T-cell (primary cell): ENCODE measurements at regions not wholly inside any gene's neighbourhood (a gene's known extent, or its start where the extent isn't known, plus 50 kb on each side); places are given as distances from the start of the nearest gene placed in this dataset.

Experiments
- ATAC-seq, 4 experiments: fragments of 200-7000 bp in 3 of 4; fragments of 150-1000 bp in 1 of 4; cut with Tn5 transposase; replicated peaks in 1 of 4; 1 replicate in 3 of 4; 2 replicates in 1 of 4; pipeline ENCODE4 v1.10.0; 2021; ENCODE audit warnings: moderate library complexity in 3 of 4, mild to moderate bottlenecking in 2 of 4, moderate number of reproducible peaks in 1 of 4
- CTCF ChIA-PET, 2 donors: fragments of 300-600 bp; sonication (Branson Sonifier 250); formaldehyde crosslinking; loops; one replicate each; lab custom pipeline; 2022; ENCODE audit warnings: antibody characterized with exemption in 2 of 2; lab: Charles Lee
- POLR2A ChIA-PET, 2 donors: fragments of 300-600 bp; sonication (Branson Sonifier 250); formaldehyde crosslinking; loops; one replicate each; lab custom pipeline; 2022; ENCODE audit warnings: antibody characterized with exemption in 2 of 2; lab: Charles Lee
- DNase-seq, 35 experiments: peaks; one replicate each; pipeline versions ENCODE4 v3.0.0 to v3.0.0-alpha.2; 2013 to 2023
- H3K27ac ChIP-seq: one replicate; pipeline ENCODE4 v1.5.1; 2013; ENCODE audit warnings: low read length
- H3K27me3 ChIP-seq, 2 experiments: replicated peaks in 1 of 2; 1 replicate in 1 of 2; 2 replicates in 1 of 2; pipeline versions ENCODE4 v1.6.1 to v1.7.0; 2013; ENCODE audit warnings: low read length in 1 of 2, mixed read lengths in 1 of 2; ENCODE audit not compliant: control insufficient read depth in 2 of 2, insufficient read depth in 2 of 2; ENCODE audit errors: extremely low read depth in 1 of 2
- H3K36me3 ChIP-seq, 2 donors: 1 replicate in 1 of 2; 2 replicates in 1 of 2; pipeline versions ENCODE4 v1.6.1 to v1.7.0; 2013; ENCODE audit warnings: low read length in 1 of 2; ENCODE audit not compliant: control insufficient read depth in 2 of 2, insufficient read depth in 1 of 2; ENCODE audit errors: extremely low read depth in 1 of 2
- H3K4me1 ChIP-seq, 2 experiments: 1 replicate in 1 of 2; 2 replicates in 1 of 2; pipeline versions ENCODE4 v1.6.1 to v1.7.0; 2013; ENCODE audit warnings: low read length in 2 of 2, mixed read lengths in 1 of 2; ENCODE audit not compliant: insufficient read depth in 2 of 2, control insufficient read depth in 1 of 2; ENCODE audit errors: extremely low read depth in 1 of 2
- H3K4me3 ChIP-seq, 2 donors: 1 replicate in 1 of 2; 2 replicates in 1 of 2; pipeline versions ENCODE4 v1.5.1 to v1.7.0; 2013; ENCODE audit warnings: mild to moderate bottlenecking in 2 of 2, low read length in 1 of 2, moderate library complexity in 1 of 2; ENCODE audit not compliant: control insufficient read depth in 1 of 2; ENCODE audit errors: extremely low read depth in 1 of 2
- H3K9me3 ChIP-seq: 2 replicates; pipeline ENCODE4 v1.7.0; 2013
- H3K27ac Mint-ChIP-seq, 2 donors: one replicate each; pipeline ENCODE4 v1.8.0; 2020 to 2021; ENCODE audit warnings: mild to moderate bottlenecking in 2 of 2, mixed read lengths in 2 of 2
- H3K27me3 Mint-ChIP-seq, 2 donors: one replicate each; pipeline ENCODE4 v1.8.0; 2021 to 2022; ENCODE audit warnings: mixed read lengths in 2 of 2
- H3K36me3 Mint-ChIP-seq: one replicate; pipeline ENCODE4 v1.8.0; 2021; ENCODE audit warnings: mixed read lengths
- H3K4me1 Mint-ChIP-seq, 3 donors: one replicate each; pipeline ENCODE4 v1.8.0; 2020 to 2022; ENCODE audit warnings: mixed read lengths in 3 of 3, mild to moderate bottlenecking in 1 of 3
- H3K4me3 Mint-ChIP-seq, 3 donors: one replicate each; pipeline ENCODE4 v1.8.0; 2020 to 2022; ENCODE audit warnings: mild to moderate bottlenecking in 3 of 3, mixed read lengths in 3 of 3, moderate library complexity in 3 of 3
- H3K9me3 Mint-ChIP-seq, 3 donors: one replicate each; pipeline ENCODE4 v1.8.0; 2020 to 2022; ENCODE audit warnings: mixed read lengths in 3 of 3
- WGBS: methylation state at CpG from one replicate; pipeline ENCODE4 v1.1.5; 2013; ENCODE audit warnings: missing lambda C conversion rate; ENCODE audit not compliant: insufficient coverage; 5-methylcytosine and 5-hydroxymethylcytosine counted together

- Mint-ChIP-seq H3K4me3 (no peak overlapping the region), H3K27ac (no peak overlapping the region), H3K9me3 (no peaks in the 10 kb centered on the region), H3K4me1 (no peaks in the 10 kb centered on the region), H3K27me3 (peaks cover 10 to 12% of the 10 kb centered on the region in 2 donors), H3K36me3 (no peaks in the 10 kb centered on the region)
- H3K36me3 ChIP-seq: no peaks in the 10 kb centered on the region
- DNase-seq (no peak), ATAC-seq (no peak)
- H3K9me3 ChIP-seq: no peaks in the 10 kb centered on the region
- H3K4me3 ChIP-seq: no peak overlapping the region
- ChIA-PET CTCF (no interaction called here), POLR2A (no interaction called here)
- 93% methylated on average over 14 of the region's 18 CpGs for WGBS
- H3K27me3 ChIP-seq: peaks cover 0 to 6% of the 10 kb centered on the region in 2 experiments
- H3K27ac ChIP-seq: no peak overlapping the region
- H3K4me1 ChIP-seq: no peaks in the 10 kb centered on the region
These were observed 150.9 kb downstream of the ZNF22 start for GRCh38 chr10:45151467-45152214.

GRCh38 chr10:45152726-45153125, 152.0 kb downstream of the ZNF22 start:
- ATAC-seq (no peak), DNase-seq (no peak)
- Mint-ChIP-seq H3K36me3 (no peaks in the 10 kb centered on the region), H3K27ac (no peak overlapping the region), H3K4me3 (no peak overlapping the region), H3K4me1 (no peaks in the 10 kb centered on the region), H3K27me3 (peaks cover 10 to 12% of the 10 kb centered on the region in 2 donors), H3K9me3 (no peaks in the 10 kb centered on the region)
- Histone ChIP-seq H3K27me3 (peaks cover 0 to 6% of the 10 kb centered on the region in 2 experiments), H3K4me1 (no peaks in the 10 kb centered on the region), H3K9me3 (no peaks in the 10 kb centered on the region), H3K36me3 (no peaks in the 10 kb centered on the region), H3K27ac (no peak overlapping the region), H3K4me3 (no peak overlapping the region)
- CTCF ChIA-PET: no interaction called here
- POLR2A ChIA-PET: no interaction called here
- 100% methylated on average over 1 of the region's 3 CpGs for WGBS

- CTCF ChIA-PET: no interaction called here
These were observed 153.8 kb downstream of the ZNF22 start for GRCh38 chr10:45154502-45154901.

GRCh38 chr10:45155784-45156183, 155.1 kb downstream of the ZNF22 start:
- Histone ChIP-seq H3K27me3 (peaks cover 0 to 6% of the 10 kb centered on the region in 2 experiments), H3K9me3 (no peaks in the 10 kb centered on the region), H3K27ac (no peak overlapping the region), H3K4me1 (no peaks in the 10 kb centered on the region), H3K4me3 (no peak overlapping the region), H3K36me3 (no peaks in the 10 kb centered on the region)
- CTCF ChIA-PET: no interaction called here
- Mint-ChIP-seq H3K27ac (no peak overlapping the region), H3K27me3 (peaks cover 12 to 13% of the 10 kb centered on the region in 2 donors), H3K4me3 (no peak overlapping the region), H3K36me3 (no peaks in the 10 kb centered on the region), H3K4me1 (no peaks in the 10 kb centered on the region), H3K9me3 (no peaks in the 10 kb centered on the region)
- DNase-seq (no peak), ATAC-seq (no peak)
- POLR2A ChIA-PET: no interaction called here
- 94% methylated on average over 3 of the region's 5 CpGs for WGBS

More at GRCh38 chr10:45154502-45154901, 153.8 kb downstream of the ZNF22 start:
- Histone ChIP-seq H3K36me3 (no peaks in the 10 kb centered on the region), H3K27me3 (peaks cover 0 to 6% of the 10 kb centered on the region in 2 experiments), H3K9me3 (no peaks in the 10 kb centered on the region), H3K4me1 (no peaks in the 10 kb centered on the region), H3K27ac (no peak overlapping the region), H3K4me3 (no peak overlapping the region)
- ATAC-seq (no peak), DNase-seq (no peak)
- no peak overlapping the region for H3K4me3 Mint-ChIP-seq
- H3K27ac Mint-ChIP-seq: no peak overlapping the region
- H3K4me1 Mint-ChIP-seq: no peaks in the 10 kb centered on the region
- POLR2A ChIA-PET: no interaction called here
- WGBS: 100% methylated on average over 2 of the region's 3 CpGs
- no peaks in the 10 kb centered on the region for H3K36me3 Mint-ChIP-seq
- H3K9me3 Mint-ChIP-seq: no peaks in the 10 kb centered on the region
- peaks cover 10 to 12% of the 10 kb centered on the region in 2 donors for H3K27me3 Mint-ChIP-seq

GRCh38 chr10:45160271-45160670, 155.1 kb downstream of the OR13A1 start:
- H3K36me3 Mint-ChIP-seq: no peaks in the 10 kb centered on the region
- H3K4me3 Mint-ChIP-seq: no peak overlapping the region
- peaks cover 11 to 12% of the 10 kb centered on the region in 2 donors for H3K27me3 Mint-ChIP-seq
- H3K36me3 ChIP-seq: no peaks in the 10 kb centered on the region
- no peaks in the 10 kb centered on the region for H3K9me3 ChIP-seq
- no peaks in the 10 kb centered on the region for H3K4me1 Mint-ChIP-seq
- POLR2A ChIA-PET: no interaction called here
- no peak overlapping the region for H3K27ac Mint-ChIP-seq
- CTCF ChIA-PET: no interaction called here
- DNase-seq (no peak), ATAC-seq (no peak)
- H3K4me3 ChIP-seq: no peak overlapping the region
- no CpG with 5 or more reads among the region's 1 CpG for WGBS
- H3K27me3 ChIP-seq: peaks cover 0 to 2% of the 10 kb centered on the region in 2 experiments
- no peaks in the 10 kb centered on the region for H3K9me3 Mint-ChIP-seq
- H3K27ac ChIP-seq: no peak overlapping the region
- H3K4me1 ChIP-seq: no peaks in the 10 kb centered on the region

- no peaks in the 10 kb centered on the region for H3K36me3 Mint-ChIP-seq
- H3K4me1 ChIP-seq: no peaks in the 10 kb centered on the region
- ATAC-seq (no peak), DNase-seq (no peak)
- H3K27me3 Mint-ChIP-seq: peaks cover 3 to 5% of the 10 kb centered on the region in 2 donors
- ChIA-PET CTCF (no interaction called here), POLR2A (no interaction called here)
- no peak overlapping the region for H3K27ac Mint-ChIP-seq
- H3K27me3 ChIP-seq: peaks cover 0 to 2% of the 10 kb centered on the region in 2 experiments
- no peak overlapping the region for H3K27ac ChIP-seq
- H3K4me3 Mint-ChIP-seq: no peak overlapping the region
- H3K9me3 ChIP-seq: no peaks in the 10 kb centered on the region
- no peaks in the 10 kb centered on the region for H3K4me1 Mint-ChIP-seq
- no peaks in the 10 kb centered on the region for H3K9me3 Mint-ChIP-seq
- 90% methylated on average over 2 of the region's 3 CpGs for whole genome bisulfite sequencing
- no peaks in the 10 kb centered on the region for H3K36me3 ChIP-seq
- H3K4me3 ChIP-seq: no peak overlapping the region
These were observed 152.0 kb downstream of the OR13A1 start for GRCh38 chr10:45163315-45163975.
